Astrocyte (in vitro differentiated cells and primary cell): ENCODE measurements at regions not wholly inside any gene's neighbourhood (a gene's known extent, or its start where the extent isn't known, plus 50 kb on each side); places are given as distances from the start of the nearest gene placed in this dataset.

Experiments used
- CTCF ChIP-seq: IDR thresholded peaks from 2 replicates; pipeline ENCODE4 v1.5.1; 2011; ENCODE audit warnings: low read depth, mild to moderate bottlenecking, inconsistent platforms, low read length, moderate library complexity; ENCODE audit not compliant: insufficient read depth
- EZH2 ChIP-seq: IDR thresholded peaks from 2 replicates; pipeline ENCODE4 v1.6.1; 2012; ENCODE audit warnings: mild to moderate bottlenecking, low read length, inconsistent platforms; ENCODE audit not compliant: insufficient read depth

GRCh38 chr2:8212239-8212638 lies 469.6 kb upstream of the ID2 start:
- no peak for TF ChIP-seq EZH2
- no peak for TF ChIP-seq CTCF
